Stimulated activated CD4-positive, alpha-beta T cell treated with anti-CD3 and anti-CD28 coated beads, Interleukin-12 subunit alpha, Interleukin-12 subunit beta, amount 100 ng/mL, for 48 hours (primary cell): ENCODE measurements at regions not wholly inside any gene's neighbourhood (a gene's known extent, or its start where the extent isn't known, plus 50 kb on each side); places are given as distances from the start of the nearest gene placed in this dataset.
"Not testable (repeated sequence)": the region's sequence is repeated elsewhere in the genome, so short reads cannot be mapped to it uniquely, and the experiment has no call there.

Experiments used
- DNase-seq, 3 donors: peaks; one replicate each; pipeline ENCODE4 v3.0.0-alpha.2; 2020; ENCODE audit warnings: low read depth in 2 of 3, low spot score in 1 of 3

DNA sequence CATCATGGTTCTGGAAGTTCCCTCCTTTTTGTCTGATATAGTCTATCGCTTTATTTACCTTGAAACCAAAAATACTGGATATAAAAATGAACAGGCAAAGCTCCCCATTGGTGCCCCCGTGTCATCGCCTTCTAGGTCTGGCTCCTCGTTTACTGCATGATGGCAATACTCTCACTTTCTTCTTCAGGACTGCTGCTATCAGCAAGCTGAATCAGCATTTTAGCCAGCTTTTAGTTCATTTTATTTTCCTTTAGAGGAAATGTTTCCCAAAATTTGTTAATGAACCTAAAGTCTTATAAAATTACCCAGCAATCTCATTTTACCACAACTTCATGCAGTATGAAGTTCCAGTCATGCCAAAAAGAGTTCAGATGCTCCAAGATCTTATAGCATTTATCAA is 80.5 kb downstream of the ZIC3 start:
- no peak for DNase-seq

DNA sequence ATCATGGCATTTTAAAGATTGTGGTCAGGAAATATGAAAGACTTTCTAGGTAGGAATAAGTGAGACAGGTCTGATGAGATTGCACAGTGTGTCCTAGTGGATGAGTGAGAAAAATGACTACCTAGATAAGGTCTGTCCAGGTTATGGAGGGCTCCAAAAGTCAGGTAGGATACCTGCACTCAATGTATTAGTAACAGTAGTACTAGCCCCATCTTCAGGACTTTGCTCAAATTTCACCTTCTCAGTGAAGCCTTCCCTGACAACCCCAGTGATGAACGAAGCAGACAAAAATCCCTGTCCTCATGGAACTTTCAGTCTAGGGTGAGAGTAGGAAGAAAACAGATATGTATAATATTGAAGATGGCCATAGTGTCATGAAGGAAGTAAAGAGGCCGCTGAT is 85.7 kb downstream of the ZIC3 start:
- no peak for DNase-seq

- DNase-seq, result no peak
Measured at GRCh38 chrX:137652086-137652485, 86.2 kb downstream of the ZIC3 start.

GRCh38 chrX:137654481-137654880 is 88.6 kb downstream of the ZIC3 start:
- DNase-seq, result no peak

DNA sequence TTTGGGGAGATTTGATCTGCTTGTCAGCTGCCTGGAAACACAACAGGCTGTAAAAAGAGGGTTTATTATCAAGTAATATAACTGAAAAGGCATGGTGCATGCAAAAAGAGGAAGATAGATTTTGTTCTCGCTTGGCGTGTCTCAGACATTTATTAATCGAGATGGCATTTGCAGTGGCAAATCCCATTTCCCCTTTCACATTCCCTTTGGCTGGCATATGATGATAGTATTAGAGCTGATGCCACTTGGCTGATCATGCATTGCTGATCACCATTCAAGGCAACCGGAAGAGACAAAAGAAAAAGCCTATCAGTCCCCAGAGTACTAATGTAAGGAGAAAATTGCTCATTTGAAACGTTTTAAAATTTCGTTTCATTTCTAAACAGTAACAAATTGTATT is 101.8 kb downstream of the ZIC3 start:
- DNase-seq, result no peak

DNA sequence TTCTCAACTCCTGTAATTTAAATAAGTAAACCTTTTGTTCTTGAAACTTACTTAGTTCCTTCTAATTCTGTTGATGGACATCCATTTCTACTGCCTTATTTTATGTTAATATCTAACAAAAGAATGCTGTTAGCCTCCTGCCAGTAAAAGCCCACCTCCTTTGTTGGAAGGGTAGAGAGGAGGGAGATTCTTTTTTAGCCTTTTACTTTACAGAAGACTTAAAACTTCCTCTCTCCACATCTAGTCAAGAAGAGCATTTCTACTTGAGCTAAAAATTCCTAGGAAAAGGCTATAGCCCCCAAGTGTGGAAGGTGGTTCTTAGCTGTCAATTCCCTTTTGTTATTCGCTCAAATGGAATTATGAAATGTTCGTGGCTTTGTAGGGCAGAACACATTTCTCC is 118.7 kb downstream of the ZIC3 start:
- DNase-seq, result no peak

DNA sequence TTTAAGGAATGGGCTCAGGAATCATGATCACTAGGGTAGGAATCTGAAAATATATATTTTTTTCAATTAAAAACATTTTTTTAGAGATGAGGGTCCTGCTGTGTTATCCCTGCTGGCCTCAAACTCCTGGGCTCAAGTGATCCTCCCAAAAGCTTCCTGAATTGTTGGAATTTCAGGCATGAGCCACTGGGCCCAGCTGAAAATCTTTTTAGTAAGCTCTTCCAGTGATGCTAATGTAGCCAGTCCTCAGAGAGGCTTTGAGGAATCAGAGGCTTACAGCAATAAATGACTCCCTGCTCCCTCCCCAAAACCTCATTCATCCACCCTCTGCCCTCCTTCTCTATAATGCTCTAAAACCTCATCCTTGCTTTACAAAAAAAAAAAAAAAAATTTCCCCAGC is 129.5 kb downstream of the ZIC3 start:
- no peak for DNase-seq

GRCh38 chrX:137707348-137707747 is 141.4 kb downstream of the ZIC3 start:
- no peak for DNase-seq

- no peak for DNase-seq
Measured at GRCh38 chrX:137742846-137743245, 176.9 kb downstream of the ZIC3 start.

GRCh38 chrX:137743414-137743813 is 177.5 kb downstream of the ZIC3 start:
- no peak for DNase-seq

DNA sequence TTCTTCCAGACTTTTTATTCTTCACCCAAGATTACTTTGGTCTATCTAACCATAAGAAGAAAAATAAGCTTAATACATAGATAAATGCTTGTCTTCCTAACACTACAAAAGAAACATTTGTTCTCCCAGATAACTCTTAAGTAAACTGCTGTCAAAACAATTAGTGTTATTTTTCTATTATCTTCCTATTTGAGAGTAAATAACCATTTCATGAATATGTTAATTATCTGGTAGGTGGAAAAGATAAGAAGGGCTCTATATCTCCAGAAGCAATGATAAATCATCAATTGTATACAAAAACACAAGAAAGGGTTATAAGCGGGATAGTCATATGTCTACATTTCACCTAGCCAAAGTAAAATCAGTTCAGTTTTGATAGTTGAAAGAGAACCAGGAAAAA is 180.4 kb downstream of the ZIC3 start:
- no peak for DNase-seq

DNA sequence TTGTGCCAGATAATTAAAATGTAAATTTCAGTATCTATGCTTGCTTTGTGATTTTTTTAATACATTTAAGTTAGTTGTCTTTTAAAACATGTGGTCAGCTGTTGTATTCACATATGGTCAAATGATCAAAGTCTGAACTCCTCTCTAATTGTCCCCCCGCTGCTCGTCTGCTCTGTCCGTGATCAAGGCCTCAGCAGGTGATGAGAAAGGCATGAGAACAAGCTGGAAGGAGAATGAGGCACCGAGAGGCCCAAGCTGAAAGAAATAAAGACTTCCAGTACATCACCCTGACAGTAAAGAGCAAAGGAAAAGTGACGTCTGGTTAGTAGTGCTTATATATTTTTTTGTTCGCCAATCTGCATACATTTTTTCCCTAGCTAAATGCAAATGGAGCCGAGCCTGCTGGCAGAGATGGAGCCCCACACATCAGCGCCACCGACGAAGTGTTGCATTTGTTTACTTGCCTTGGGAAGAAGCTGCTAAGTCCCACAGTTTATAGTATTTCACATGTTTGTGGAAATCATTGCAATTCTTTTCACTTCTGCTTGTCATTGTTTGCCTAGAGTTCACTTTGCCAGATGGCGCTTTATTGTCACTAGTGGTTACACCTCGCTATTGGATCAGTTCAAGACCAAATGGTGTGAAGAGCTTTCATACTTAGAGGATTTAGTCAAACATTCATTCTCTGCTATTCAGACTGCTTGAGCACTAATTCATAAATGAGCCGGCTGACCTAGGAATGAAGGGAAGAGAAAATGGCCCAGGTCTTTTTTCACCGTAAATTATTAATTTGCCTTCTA is 181.5 kb downstream of the ZIC3 start:
- no peak for DNase-seq

DNA sequence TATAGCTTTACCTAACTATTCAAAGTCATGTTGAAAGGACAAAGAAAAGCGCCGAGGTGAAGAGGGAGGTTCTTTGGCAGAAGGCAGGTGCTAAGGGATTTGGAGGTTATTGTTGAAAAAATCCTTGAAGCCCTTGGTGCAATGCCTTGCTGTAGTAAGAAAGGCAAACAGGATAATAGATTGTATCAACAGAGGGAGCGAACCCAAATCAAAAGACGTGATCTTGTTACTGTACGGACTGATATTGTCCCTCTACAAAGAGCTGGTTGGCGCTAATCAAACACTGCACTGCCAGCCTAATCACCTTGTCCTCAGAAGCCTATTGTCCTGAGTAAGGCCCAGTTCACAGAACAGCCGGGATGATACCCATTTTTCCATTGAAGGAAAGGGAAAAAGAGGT is 182.9 kb downstream of the ZIC3 start:
- DNase-seq, result no peak

DNA sequence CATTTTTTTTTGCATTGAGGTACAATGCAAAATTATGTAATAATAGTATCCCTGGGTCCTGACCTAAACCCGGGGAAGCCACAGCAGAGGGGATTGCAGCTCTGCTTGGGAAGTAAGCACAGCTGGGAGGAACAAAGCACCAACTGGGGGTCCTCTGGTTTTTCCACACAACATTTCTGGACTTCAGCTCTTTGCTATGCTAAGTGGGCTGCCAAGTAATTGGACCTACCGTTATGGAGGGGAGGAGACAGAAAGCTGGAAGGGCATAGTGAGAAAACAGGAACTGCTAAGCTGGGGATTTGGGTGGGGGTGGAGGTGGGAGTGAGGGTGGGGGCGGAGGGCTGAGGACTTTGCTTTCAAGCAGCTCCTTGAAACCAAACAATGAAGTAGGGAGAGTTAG is 183.3 kb downstream of the ZIC3 start:
- DNase-seq, result no peak

GRCh38 chrX:137771537-137771936 is 205.6 kb downstream of the ZIC3 start:
- DNase-seq, result no peak

- no peak for DNase-seq
Measured at GRCh38 chrX:137792214-137792613, 226.3 kb downstream of the ZIC3 start.

DNA sequence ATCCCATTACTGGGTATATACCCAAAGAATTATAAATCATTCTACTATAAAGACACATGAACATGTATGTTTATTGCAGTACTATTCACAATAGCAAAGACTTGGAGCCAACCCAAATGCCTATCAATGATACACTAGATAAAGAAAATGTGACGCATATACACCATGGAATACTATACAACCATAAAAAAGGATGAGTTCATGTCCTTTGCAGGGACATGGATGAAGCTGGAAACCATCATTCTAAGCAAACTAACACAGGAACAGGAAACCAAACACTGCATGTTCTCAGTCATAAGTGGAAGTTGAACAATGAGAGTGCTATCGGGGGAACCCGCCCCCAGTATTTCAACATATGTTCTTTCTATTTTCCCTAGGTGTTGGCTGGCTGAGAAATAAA is 232.0 kb downstream of the ZIC3 start:
- not testable (repeated sequence) for DNase-seq

GRCh38 chrX:137823257-137823656 is 257.3 kb downstream of the ZIC3 start:
- no peak for DNase-seq

GRCh38 chrX:137847376-137847775 is 281.4 kb downstream of the ZIC3 start:
- no peak for DNase-seq

- no peak for DNase-seq
Measured at GRCh38 chrX:137848266-137848905, 282.5 kb downstream of the ZIC3 start.

DNA sequence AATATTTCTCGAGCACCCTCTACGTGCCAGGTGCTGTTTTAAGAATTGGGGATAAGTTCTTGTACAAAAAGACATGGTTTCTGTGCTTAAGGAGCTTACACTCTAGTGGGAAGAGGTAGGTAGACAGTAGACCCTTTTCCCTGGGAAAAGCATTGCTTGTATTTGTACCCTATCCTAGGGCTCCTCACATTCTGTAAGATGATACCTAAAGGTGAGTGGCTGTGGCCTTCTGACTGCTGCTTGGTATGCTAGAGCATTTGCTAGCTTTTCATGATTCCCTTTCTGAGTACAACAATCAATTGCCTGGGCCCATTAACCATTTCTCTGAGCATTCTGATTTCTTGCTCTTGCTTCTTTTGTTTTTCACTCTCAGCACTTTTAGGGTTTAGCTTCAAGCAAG is 286.6 kb downstream of the ZIC3 start:
- DNase-seq, result no peak

DNA sequence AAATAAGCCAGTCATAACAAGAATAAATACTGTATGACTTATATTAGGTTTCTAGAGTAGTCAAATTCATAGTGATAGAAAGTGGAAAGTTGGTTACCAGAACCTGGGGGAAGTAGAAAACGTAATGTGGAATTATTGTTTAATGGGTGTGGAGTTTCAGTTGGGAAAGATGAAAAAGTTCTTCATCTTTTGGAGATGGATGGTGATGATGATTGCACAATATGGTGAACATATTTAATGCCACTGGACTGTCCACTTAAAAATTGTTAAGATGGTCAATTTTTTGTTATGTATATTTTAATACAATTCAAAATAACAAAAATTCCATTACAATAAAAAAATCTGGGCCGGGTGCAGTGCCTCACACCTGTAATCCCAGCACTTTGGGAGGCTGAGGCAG is 289.6 kb downstream of the ZIC3 start:
- DNase-seq, result no peak

DNA sequence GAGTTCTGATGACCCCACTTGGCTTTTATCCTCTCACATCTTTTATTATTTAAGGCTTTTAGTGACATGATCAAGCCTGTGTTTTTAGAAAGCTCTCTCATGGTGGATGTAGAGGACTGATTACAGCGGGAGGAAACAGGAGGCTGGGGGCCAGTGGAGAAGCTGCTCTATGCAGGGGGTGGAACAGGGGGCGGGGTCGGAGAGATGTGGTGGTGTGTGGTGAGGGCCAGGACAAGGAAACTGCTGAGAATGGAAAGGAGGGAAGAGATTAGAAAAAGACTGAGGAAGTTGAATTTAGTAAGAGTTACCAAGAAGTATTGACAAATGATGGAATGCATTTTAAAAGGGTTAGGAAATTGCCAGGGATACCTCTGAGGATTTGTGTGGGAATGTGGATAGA is 292.2 kb downstream of the ZIC3 start:
- no peak for DNase-seq
